LNCAP (cell line): ENCODE measurements at regions not wholly inside any gene's neighbourhood (a gene's known extent, or its start where the extent isn't known, plus 50 kb on each side); places are given as distances from the start of the nearest gene placed in this dataset.

Experiments
- TF ChIP-seq, protein P1 (sequence below): fragments of 450-650 bp; IDR thresholded peaks from 2 replicates; pipeline ENCODE4 v1.5.1; 2017; ENCODE audit warnings: mild to moderate bottlenecking

- TF ChIP-seq, protein P1, sequence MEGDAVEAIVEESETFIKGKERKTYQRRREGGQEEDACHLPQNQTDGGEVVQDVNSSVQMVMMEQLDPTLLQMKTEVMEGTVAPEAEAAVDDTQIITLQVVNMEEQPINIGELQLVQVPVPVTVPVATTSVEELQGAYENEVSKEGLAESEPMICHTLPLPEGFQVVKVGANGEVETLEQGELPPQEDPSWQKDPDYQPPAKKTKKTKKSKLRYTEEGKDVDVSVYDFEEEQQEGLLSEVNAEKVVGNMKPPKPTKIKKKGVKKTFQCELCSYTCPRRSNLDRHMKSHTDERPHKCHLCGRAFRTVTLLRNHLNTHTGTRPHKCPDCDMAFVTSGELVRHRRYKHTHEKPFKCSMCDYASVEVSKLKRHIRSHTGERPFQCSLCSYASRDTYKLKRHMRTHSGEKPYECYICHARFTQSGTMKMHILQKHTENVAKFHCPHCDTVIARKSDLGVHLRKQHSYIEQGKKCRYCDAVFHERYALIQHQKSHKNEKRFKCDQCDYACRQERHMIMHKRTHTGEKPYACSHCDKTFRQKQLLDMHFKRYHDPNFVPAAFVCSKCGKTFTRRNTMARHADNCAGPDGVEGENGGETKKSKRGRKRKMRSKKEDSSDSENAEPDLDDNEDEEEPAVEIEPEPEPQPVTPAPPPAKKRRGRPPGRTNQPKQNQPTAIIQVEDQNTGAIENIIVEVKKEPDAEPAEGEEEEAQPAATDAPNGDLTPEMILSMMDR = no peak
Measured at GRCh38 chr2:185239491-185239890, 499.1 kb upstream of the FSIP2 start.

- TF ChIP-seq, protein P1 = no peak
Measured at GRCh38 chr2:185240796-185241195, 497.8 kb upstream of the FSIP2 start.

DNA sequence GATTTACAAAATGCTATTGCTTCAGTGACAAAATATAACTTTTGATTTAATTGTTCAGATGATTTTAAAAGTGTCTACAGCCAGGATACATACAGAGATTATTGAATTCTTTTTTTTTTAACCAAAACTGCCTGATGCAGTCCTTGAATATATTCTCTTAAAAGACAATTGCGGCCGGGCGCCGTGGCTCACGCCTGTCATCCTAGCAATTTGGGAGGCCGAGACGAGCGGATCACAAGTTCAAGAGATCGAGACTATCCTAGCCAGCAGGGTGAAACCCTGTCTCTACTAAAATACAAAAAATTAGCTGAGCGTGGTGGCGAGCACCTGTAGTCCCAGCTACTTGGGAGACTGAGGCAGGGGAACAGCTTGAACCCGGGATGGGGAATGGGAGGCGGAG lies 497.0 kb upstream of the FSIP2 start:
- TF ChIP-seq, protein P1 = no peak

DNA sequence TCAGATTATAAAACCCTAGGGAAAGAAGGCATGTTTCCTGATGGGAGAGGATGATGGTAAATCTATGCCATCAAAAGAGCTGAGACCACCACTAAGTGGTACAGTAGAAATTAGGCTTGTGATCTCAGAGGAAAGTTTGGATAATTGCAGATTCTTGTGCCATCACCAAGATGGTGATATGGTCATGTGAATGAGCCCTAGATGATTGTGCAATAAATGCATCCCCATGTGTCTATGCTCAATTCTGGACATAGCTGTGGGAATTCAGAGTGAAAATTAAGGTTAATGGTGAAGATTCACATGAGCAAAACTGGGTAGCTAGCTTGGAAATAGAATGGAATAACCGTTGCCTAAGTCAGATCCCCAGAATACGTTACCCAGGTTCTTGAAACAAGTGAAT lies 496.1 kb upstream of the FSIP2 start:
- TF ChIP-seq, protein P1 = no peak

GRCh38 chr2:185245216-185245615 lies 493.4 kb upstream of the FSIP2 start:
- TF ChIP-seq, protein P1 = no peak

DNA sequence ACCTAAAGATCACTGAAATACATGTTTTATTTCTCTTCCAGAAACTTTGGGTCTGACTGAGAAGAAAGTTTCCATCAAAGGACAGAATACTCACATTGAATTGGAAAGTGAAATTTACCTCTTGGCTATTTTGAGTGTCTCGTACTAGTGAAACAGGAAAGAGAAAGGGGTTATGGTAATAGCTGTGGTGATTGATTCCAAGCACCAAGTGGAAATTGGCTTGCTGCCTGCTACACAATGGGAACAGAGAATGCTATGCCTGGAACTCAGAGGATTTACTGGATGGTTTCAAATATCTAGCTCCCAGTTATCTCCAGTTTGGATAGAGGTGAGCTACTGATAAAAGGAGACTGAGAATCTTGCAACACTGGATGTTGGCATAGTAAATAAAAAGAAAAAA lies 492.8 kb upstream of the FSIP2 start:
- TF ChIP-seq, protein P1 = no peak

DNA sequence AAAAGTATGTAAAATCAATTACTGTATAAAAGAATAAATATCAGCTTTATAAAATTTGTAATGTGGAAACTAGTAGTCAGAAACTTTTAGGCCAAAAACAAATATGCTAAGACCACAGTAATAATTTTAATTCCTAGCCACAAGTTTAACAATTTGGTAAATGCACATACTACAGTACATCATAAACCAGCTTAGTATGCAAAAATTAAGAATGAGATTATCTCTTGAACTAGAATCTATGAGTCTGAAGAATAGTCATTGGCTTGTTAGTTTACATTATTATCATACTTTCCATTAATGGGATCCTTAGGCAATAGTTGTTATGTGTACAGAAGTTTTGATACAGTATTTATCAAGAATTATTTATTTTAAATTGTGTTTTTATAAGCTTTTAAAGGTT lies 491.9 kb upstream of the FSIP2 start:
- TF ChIP-seq, protein P1 = no peak

DNA sequence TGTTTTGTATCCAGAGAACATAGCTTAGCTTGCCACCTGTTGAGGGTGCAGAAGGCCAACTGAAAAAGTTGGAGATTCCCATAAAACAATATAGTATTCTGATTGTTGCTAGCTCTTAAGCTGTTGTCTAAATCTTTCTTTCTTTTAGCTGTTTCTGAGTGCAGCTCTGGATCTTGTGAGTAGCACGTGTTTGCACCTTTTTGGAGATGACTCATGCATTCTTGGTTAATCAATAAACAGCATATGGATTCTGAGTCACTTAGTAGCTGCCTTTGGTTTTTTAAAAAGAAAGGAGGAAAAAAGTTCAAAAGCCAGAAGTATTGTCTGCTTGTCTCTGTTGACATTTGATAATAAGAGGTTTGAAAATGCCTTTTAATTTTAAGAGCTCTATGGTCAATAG lies 483.0 kb upstream of the FSIP2 start:
- TF ChIP-seq, protein P1 = no peak
